ENCODE measurements at regions not wholly inside any gene's neighbourhood (a gene's known extent, or its start where the extent isn't known, plus 50 kb on each side); places are given as distances from the start of the nearest gene placed in this dataset.

GRCh38 chr11:82355313-82355823 lies 378.3 kb downstream of the FAM181B start:
- Histone ChIP-seq H2BK5ac (ENCODE audit: low read depth, low read length) (no peak overlapping the region), H3K4me3 (ENCODE audit: extremely low read depth in 1 of 4, insufficient read depth in 2 of 4, low read depth in 3 of 4, low read length in 4 of 4) (no peak overlapping the region), H3K9me3 (ENCODE audit: insufficient read depth in 2 of 2, low read depth in 1 of 2, low read length in 1 of 2) (no peaks in the 10 kb centered on the region), H4K8ac (ENCODE audit: extremely low read depth, insufficient read depth, low read length) (no peak overlapping the region), H2BK120ac (replicated peaks; ENCODE audit: low read depth, low read length) (no peak overlapping the region), H3K9ac (replicated peaks in 1 of 4; ENCODE audit: extremely low read depth in 1 of 4, low read depth in 3 of 4, low read length in 3 of 4) (no peak overlapping the region), H3K36me3 (ENCODE audit: control insufficient read depth in 2 of 4, insufficient read depth in 4 of 4, low read length in 3 of 4) (no peaks in the 10 kb centered on the region), H3K23me2 (ENCODE audit: low read depth, low read length) (no peaks in the 10 kb centered on the region), H3K79me2 (ENCODE audit: control insufficient read depth in 1 of 2, insufficient read depth in 2 of 2, low read length in 2 of 2) (no peaks in the 10 kb centered on the region), H3K18ac (ENCODE audit: extremely low read depth, low read length) (no peak overlapping the region), H3K4me1 (replicated peaks in 1 of 4; ENCODE audit: control insufficient read depth in 3 of 4, insufficient read depth in 4 of 4, low read length in 3 of 4) (no peaks in the 10 kb centered on the region), H2AK5ac (ENCODE audit: low read depth, low read length) (no peak overlapping the region), H3K27ac (ENCODE audit: low read depth, low read length) (no peak overlapping the region), H2AFZ (ENCODE audit: low read length) (no peak overlapping the region), H3K56ac (replicated peaks; ENCODE audit: insufficient read length, low read depth, low read length) (no peak overlapping the region), H2BK12ac (ENCODE audit: low read depth, low read length) (no peak overlapping the region), H3K79me1 (ENCODE audit: low read depth, low read length) (no peaks in the 10 kb centered on the region), H3K4me2 (ENCODE audit: insufficient read depth in 1 of 2, low read depth in 2 of 2, low read length in 2 of 2) (no peak overlapping the region), H2BK20ac (ENCODE audit: low read length) (no peak overlapping the region), H3K27me3 (replicated peaks in 1 of 4; ENCODE audit: control insufficient read depth in 3 of 4, extremely low read depth in 1 of 4, insufficient read depth in 3 of 4, low read length in 3 of 4) (no peaks in the 10 kb centered on the region), H3K23ac (ENCODE audit: insufficient read length) (no peak overlapping the region), H4K91ac (replicated peaks; ENCODE audit: insufficient read length, low read length) (no peak overlapping the region), H3K14ac (ENCODE audit: insufficient read length) (no peak overlapping the region), H4K20me1 (replicated peaks in 1 of 2; ENCODE audit: control insufficient read depth in 1 of 2, insufficient read depth in 2 of 2, low read length in 2 of 2) (no peaks in the 10 kb centered on the region), H2BK15ac (ENCODE audit: low read length) (no peak overlapping the region), H3K4ac (replicated peaks; ENCODE audit: insufficient read length, low read depth, low read length) (no peak overlapping the region), H4K5ac (ENCODE audit: insufficient read length, low read depth, low read length) (no peak overlapping the region)
- 74% methylated on average over 5 of the region's 5 CpGs; no CpG with 5 or more reads in 1 of the 2 experiments for WGBS, 2 experiments (ENCODE audit: extremely low coverage in 1 of 2, insufficient coverage in 1 of 2, insufficient read length in 1 of 2, insufficient replicate concordance in 2 of 2, low coverage in 1 of 2, low lambda C conversion rate in 2 of 2, missing lambda C conversion rate in 1 of 2)
- FAIRE-seq (no peak), DNase-seq (ENCODE audit: low read depth in 1 of 2, low spot score in 2 of 2) (no peak)
- CTCF ChIA-PET (ENCODE audit: partially characterized antibody) = interaction anchor here (1.4 to 1.7 kb wide), 2 partner anchors 41 to 47 kb away, joined by 4 read pairs; no protein-coding TSS in a partner anchor
- POLR2A ChIA-PET (ENCODE audit: partially characterized antibody) = no interaction called here
- no peak for TF ChIP-seq CBX5 (IDR thresholded peaks at IDR 0.05; ENCODE audit: low read depth, low read length)
- no peak for TF ChIP-seq TCF12 (IDR thresholded peaks at IDR 0.05; ENCODE audit: low read depth, low read length)
- TF ChIP-seq, protein P1, sequence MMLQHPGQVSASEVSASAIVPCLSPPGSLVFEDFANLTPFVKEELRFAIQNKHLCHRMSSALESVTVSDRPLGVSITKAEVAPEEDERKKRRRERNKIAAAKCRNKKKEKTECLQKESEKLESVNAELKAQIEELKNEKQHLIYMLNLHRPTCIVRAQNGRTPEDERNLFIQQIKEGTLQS (IDR thresholded peaks at IDR 0.05; ENCODE audit: insufficient read depth, low read depth, low read length) = no peak

Measured in H1 (cell line).